GM21390 (cell line): ENCODE measurements at regions not wholly inside any gene's neighbourhood (a gene's known extent, or its start where the extent isn't known, plus 50 kb on each side); places are given as distances from the start of the nearest gene placed in this dataset.

Experiments used
- ATAC-seq: cut with Tn5 transposase; IDR thresholded peaks from one replicate; pipeline ENCODE4 v1.9.1; 2021; ENCODE audit not compliant: unreplicated experiment

GRCh38 chr16:63602206-63602927, 1519.5 kb downstream of the CDH11 start:
- no peak for ATAC-seq

GRCh38 chr16:63596716-63597115, 1525.1 kb downstream of the CDH11 start:
- no peak for ATAC-seq

GRCh38 chr16:63592852-63593251, 1529.0 kb downstream of the CDH11 start:
- no peak for ATAC-seq

GRCh38 chr16:63581570-63581969, 1540.3 kb downstream of the CDH11 start:
- ATAC-seq = no peak

GRCh38 chr16:63578791-63579190, 1542.6 kb upstream of the CDH8 start:
- no peak for ATAC-seq

GRCh38 chr16:63577891-63578290, 1541.7 kb upstream of the CDH8 start:
- no peak for ATAC-seq

- ATAC-seq = no peak
Observed at GRCh38 chr16:63575041-63575440, 1538.8 kb upstream of the CDH8 start.

- ATAC-seq = no peak
Observed at GRCh38 chr16:63568164-63568563, 1531.9 kb upstream of the CDH8 start.

GRCh38 chr16:63563819-63564505, 1527.7 kb upstream of the CDH8 start:
- ATAC-seq = no peak

GRCh38 chr16:63553980-63554379, 1517.7 kb upstream of the CDH8 start:
- no peak for ATAC-seq

- ATAC-seq = no peak
Observed at GRCh38 chr16:63539276-63539675, 1503.0 kb upstream of the CDH8 start.

GRCh38 chr16:63530974-63531373, 1494.7 kb upstream of the CDH8 start:
- ATAC-seq = no peak

GRCh38 chr16:63530208-63530607, 1494.0 kb upstream of the CDH8 start:
- ATAC-seq = no peak

- no peak for ATAC-seq
Observed at GRCh38 chr16:63527404-63527803, 1491.2 kb upstream of the CDH8 start.

GRCh38 chr16:63516394-63516793, 1480.2 kb upstream of the CDH8 start:
- no peak for ATAC-seq

GRCh38 chr16:63512910-63513309, 1476.7 kb upstream of the CDH8 start:
- ATAC-seq = no peak

GRCh38 chr16:63497408-63497807, 1461.2 kb upstream of the CDH8 start:
- ATAC-seq = no peak

GRCh38 chr16:63496282-63496681, 1460.0 kb upstream of the CDH8 start:
- ATAC-seq = no peak

- no peak for ATAC-seq
Observed at GRCh38 chr16:63488955-63489354, 1452.7 kb upstream of the CDH8 start.

GRCh38 chr16:63481060-63481459, 1444.8 kb upstream of the CDH8 start:
- ATAC-seq = no peak

- ATAC-seq = no peak
Observed at GRCh38 chr16:63473725-63474124, 1437.5 kb upstream of the CDH8 start.

- no peak for ATAC-seq
Observed at GRCh38 chr16:63467513-63467912, 1431.3 kb upstream of the CDH8 start.

GRCh38 chr16:63462316-63462715, 1426.1 kb upstream of the CDH8 start:
- no peak for ATAC-seq
